HG03060 (cell line): ENCODE measurements at regions not wholly inside any gene's neighbourhood (a gene's known extent, or its start where the extent isn't known, plus 50 kb on each side); places are given as distances from the start of the nearest gene placed in this dataset.
"Not testable (repeated sequence)": the region's sequence is repeated elsewhere in the genome, so short reads cannot be mapped to it uniquely, and the experiment has no call there.

Experiments used
- ATAC-seq: cut with Tn5 transposase; IDR thresholded peaks from one replicate; pipeline ENCODE4 v1.9.1; 2021; ENCODE audit warnings: low read depth, moderate number of reproducible peaks; ENCODE audit not compliant: unreplicated experiment

GRCh38 chr5:15346738-15347137 lies 153.2 kb upstream of the FBXL7 start:
- ATAC-seq: no peak

DNA sequence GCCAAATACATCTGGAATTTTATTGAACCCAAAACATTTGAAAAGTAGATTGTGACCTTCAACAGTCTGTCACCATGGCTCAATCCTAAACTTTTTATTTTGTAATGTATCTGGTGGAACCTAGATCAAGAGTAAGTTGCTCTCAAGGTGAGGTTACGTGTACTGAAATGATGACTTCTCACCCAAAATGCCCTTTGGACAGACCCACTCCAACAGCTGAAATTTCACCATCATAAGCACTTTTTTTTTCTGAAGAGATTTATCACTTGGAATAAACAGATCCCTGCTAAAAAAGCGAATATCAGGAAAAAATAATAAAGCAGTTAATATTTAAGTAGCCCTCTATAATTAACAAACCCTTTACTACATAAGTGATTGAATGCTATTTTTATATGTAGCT lies 155.0 kb upstream of the FBXL7 start:
- ATAC-seq: no peak

- no peak for ATAC-seq
Measured at GRCh38 chr5:15338546-15338945, 161.4 kb upstream of the FBXL7 start.

DNA sequence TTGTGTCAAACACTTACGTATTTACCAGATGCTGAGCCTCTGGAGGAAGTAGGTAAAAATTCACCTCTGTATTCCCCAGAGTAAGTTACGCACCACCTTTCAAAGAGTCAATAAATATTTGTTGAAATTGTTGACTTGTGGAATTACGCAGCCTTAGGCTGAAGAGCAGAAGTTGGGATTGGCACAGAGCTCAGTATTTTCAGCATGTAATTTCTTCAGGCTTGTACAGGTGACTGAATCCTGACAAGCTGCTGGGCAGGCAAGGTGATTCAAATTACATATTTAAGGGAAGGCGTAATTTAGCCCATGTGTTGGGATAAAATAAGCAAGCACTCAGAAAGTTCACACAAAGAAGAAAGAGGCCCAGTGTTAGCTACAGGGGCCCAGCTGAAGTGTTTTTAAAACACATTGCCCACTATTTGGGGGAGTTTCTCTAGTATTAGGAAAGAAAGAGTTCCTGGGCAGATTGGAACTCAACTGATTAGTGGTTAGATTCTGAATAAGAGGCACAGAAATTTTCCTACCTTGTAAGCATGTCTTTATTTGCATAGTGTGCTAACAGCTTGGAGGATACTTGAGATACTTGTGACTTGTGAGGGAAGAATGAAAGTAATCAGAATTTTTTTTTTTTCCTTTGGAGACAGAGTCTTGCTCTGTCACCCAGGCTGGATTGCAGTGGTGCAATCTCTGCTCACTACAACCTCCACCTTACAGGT lies 165.3 kb upstream of the FBXL7 start:
- no peak for ATAC-seq

- ATAC-seq: no peak
Measured at GRCh38 chr5:15333091-15333490, 166.9 kb upstream of the FBXL7 start.

DNA sequence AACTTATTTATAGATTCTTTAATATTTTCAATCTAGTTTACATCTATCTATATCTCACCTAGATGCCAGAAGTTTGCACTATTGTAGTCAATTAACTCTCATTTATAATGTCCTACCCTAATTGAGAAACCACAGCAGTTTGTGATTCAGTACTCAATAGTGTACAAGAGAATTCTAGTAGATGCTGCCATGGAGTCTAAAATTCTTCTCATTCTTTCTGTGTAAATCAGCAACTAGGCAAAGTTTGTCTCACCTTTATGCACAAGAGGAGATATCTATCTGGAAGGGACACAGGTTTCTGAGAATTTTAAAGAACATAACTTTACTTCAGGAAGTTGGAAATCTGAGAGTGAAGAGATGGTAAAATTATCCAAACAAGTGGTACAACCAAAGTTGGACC lies 173.0 kb upstream of the FBXL7 start:
- no peak for ATAC-seq

DNA sequence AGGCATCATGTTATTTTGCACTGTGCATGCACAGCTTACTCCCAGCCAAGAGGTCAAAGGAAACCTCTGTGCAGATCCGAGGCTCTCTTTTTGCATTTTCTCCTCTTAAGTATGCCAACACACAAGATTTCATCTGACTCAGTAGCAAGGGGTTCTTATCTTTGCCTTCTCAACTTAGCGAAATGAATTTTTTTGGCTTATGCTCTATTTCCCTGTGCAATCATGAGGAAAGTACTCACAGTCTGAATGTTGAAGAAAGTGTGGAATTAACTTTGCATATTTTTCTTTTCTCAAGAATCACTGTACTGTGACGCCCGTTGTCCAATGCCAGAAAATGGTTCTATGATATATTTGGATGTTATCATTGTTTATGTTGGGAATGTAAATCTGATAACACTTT lies 173.5 kb upstream of the FBXL7 start:
- ATAC-seq: no peak

DNA sequence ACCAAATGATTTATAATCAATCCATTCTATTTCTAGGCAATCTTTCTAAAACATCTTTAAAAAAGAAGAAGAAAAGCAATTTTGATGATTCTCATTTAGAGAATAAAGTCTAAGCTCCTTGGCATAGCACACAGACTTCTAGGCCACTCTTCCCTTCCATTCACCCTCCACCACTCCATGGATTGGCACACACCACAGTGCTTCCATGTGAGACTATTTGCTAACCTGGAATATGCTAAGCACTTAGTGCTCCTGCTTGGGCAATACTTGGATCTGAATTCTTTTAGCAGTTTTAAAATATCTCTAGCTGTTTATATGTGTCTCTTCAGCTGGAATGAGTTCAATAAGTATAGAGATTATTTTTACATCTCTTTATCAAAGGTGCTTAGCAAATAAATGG lies 177.6 kb upstream of the FBXL7 start:
- no peak for ATAC-seq

- ATAC-seq: no peak
Measured at GRCh38 chr5:15321776-15322175, 178.2 kb upstream of the FBXL7 start.

DNA sequence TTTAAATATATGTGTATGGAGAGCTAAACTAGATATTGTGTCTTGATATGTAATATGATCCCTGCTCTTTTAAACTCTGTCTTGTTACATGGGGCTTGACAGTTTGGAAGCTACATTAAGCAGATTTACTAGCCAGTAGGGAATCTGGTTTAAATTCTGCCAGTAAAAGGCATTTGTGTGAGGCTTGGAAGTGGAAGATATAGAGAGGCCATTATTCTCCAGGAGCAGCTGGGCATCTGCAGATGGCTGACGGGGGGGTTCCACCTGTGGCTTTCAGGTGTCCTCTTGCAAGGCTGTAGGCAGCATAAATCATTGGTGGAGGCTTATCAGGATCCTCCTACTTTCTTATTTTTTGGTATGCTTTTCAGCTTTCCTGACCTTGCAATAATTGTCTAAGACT lies 179.1 kb upstream of the FBXL7 start:
- no peak for ATAC-seq

- no peak for ATAC-seq
Measured at GRCh38 chr5:15304914-15305834, 194.8 kb upstream of the FBXL7 start.

DNA sequence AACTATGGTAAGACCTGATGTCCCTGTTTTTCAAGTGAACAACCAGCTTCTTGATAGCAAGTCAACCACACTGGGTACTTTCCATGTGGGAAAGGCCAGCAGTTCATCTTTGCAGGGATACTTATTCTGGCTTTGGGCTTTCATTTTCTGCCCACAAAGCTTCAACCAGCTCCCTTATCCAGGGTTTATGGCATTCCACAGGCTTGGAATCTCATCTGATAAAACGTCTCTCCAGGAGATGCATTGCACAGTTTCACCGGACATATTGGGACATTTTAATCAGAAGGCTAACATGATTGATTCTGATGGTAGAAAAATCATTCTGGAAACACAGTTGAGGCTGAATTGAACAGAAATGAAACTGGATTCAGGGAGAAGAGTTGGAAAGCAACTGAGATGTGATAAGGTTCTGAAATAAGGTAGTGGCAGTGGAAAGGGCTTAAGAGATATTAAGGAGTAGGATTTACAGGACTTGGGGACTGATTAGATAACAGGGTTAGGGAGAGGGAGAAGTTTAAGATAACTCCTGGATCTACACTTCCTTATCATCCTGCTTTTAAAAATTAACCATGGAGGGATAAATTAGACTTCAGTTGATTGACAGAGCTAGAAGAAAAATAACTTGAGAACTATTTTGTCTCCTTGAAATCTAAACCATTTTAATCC lies 195.8 kb upstream of the FBXL7 start:
- no peak for ATAC-seq

- ATAC-seq: no peak
Measured at GRCh38 chr5:15300141-15300540, 199.8 kb upstream of the FBXL7 start.

GRCh38 chr5:15290953-15291352 lies 209.0 kb upstream of the FBXL7 start:
- no peak for ATAC-seq

DNA sequence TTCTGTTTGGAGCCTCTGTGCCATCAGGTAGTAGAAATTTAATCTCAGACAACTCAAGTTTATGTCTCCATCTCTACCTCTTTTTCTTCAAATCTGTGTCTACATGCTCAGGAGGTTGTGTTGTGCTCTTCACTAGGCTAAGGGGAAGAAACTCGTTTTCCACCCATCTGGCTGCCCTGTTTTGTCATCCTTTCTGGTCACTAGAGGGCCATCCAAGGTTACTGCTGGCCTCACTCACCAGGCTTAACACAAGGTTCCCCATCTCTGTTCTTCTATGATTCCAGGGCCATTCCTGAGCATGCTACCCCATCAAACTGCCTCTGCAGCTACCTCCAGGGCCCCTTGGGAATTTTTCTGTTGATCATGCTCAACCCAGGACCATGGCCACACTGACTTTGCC lies 213.3 kb upstream of the FBXL7 start:
- no peak for ATAC-seq

DNA sequence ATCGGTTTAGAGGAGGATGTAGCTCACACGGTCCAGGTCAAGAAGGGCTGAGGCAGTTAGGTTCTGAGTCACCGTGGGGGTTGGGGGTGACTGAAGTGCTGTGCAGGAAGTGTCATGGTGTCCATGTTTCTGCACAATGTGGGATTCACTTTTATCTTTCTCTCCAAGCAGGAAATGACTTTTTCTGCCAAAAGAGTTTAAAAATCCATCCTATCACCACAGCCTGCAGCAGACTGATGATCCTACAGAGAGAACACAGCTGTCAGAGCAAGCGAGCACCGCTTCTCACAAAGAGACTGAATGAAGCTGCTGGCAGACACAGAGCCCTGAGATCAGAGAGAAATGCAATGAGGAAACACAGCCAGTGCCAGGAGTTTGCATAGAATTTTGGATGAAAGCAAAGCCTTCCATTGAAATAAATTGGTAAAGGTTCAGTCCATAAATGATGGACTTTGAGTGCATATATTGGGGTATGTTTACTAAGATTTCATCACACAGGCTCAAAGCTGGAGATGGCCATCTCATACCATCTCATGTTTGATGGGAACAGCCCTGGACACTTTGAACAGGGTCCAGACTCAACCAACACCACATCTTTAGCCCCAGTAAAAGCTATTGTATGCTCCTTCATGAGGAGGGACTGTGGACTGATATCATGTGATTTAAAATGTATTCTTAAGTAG lies 213.9 kb upstream of the FBXL7 start:
- no peak for ATAC-seq

DNA sequence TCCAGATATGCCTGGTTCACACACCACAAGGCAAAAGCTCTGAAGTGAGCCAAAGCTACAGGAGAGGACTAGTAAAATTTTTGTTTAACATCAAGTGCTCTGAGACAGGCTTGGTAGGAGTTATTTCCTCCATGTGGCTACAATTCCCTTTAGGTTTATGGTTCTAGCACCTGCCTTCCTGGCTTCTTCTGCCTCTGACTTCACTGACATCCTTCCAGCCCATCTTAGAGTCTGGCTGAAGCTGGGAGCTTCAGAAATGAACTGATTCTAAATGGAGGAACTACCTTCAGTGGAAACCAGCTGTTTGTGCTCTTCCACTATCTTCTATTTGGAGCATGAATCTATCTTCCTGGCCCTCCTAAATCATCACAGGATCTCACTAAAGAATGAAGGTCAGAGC lies 215.3 kb upstream of the FBXL7 start:
- no peak for ATAC-seq

DNA sequence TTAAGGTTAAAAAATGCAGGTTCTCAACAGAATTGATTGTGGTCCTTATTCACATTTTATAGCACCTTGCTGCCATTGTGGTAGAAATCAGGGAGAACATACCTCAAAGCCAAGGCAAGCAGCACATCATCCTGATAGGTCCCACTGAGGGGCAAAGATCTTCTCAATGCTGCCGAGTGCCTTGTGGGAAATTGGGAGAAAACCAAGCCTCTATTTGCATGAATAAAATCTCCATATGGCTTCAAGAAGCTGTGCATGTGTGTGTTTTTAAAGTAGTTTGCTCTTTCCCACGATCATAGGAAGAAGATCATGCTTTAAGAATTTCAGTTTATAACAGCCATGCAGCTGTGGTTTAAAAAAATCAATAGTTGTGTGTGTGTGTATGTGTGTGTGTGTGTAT lies 216.9 kb upstream of the FBXL7 start:
- ATAC-seq: no peak

DNA sequence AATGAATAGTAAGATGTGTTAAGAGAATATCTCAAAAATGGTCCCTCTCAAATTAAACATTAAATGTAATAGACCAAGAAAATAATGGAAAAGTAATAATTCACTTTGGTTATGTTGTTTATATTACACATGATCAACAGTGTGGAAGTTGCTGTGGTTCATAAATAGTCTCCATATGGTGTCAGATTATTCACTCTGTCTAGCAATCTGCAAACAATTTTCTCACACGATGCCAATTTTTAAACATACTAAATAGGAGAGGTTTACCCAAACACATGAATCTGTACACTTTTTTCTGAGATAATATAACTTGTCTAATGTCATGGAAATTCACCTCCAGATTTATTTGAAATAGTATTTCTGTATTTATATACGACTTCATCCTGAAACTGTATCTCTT lies 217.4 kb upstream of the FBXL7 start:
- ATAC-seq: no peak

DNA sequence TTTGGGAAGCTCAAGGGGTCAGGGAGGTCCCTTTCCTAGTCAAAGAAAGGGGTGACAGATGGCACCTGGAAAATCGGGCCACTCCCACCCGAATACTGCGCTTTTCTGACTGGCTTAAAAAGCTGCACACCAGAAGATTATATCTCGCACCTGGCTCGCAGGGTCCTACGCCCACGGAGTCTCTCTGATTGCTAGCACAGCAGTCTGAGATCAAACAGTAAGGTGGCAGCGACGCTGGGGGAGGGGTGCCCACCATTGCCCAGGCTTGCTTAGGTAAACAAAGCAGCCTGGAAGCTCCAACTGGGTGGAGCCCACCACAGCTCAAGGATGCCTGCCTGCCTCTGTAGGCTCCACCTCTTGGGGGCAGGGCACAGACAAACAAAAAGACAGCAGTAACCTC lies 228.4 kb upstream of the FBXL7 start:
- ATAC-seq: not testable (repeated sequence)

DNA sequence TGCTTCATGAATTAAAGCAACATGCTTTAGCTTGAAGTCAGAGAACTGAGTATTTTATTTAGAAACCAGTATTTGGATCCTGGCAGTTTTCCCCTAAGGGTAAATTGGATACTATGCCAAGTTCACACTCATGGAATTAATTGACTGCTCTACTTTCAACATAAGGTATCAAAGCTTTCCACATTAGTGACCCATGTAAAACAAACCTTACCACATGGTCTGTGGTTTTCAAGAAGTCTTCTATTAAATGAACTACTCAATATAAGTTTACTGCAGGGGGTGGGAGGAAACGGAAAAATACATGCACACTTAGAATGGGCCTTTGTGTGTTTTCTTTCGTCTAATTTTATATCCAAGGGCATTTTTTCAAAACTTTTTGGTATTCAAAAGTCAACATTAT lies 232.0 kb upstream of the FBXL7 start:
- ATAC-seq: no peak
